ENCODE measurements at regions not wholly inside any gene's neighbourhood (a gene's known extent, or its start where the extent isn't known, plus 50 kb on each side); places are given as distances from the start of the nearest gene placed in this dataset.

DNA sequence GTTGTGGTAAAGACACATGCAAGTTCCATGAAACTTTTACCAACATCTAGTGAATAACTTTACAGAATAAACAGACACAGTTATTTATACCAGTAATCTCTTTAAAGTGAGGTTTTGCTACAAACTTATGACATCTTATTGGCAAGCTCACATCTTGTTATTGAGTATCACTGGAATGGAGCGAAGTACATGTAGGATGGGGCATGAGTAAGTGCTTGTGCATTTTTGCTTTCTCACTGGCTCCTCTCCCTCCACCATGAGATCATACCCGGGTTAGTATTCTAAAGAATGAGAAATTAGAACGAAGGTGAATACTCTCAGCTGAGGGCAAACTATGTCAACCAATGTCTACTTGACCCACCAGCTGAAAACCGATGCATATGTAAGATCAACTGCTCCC lies 193.3 kb upstream of the ZNF717 start:
- peak; percentile 66 for DNase-seq (ENCODE audit: low read depth)
- TF ChIP-seq, protein P1, sequence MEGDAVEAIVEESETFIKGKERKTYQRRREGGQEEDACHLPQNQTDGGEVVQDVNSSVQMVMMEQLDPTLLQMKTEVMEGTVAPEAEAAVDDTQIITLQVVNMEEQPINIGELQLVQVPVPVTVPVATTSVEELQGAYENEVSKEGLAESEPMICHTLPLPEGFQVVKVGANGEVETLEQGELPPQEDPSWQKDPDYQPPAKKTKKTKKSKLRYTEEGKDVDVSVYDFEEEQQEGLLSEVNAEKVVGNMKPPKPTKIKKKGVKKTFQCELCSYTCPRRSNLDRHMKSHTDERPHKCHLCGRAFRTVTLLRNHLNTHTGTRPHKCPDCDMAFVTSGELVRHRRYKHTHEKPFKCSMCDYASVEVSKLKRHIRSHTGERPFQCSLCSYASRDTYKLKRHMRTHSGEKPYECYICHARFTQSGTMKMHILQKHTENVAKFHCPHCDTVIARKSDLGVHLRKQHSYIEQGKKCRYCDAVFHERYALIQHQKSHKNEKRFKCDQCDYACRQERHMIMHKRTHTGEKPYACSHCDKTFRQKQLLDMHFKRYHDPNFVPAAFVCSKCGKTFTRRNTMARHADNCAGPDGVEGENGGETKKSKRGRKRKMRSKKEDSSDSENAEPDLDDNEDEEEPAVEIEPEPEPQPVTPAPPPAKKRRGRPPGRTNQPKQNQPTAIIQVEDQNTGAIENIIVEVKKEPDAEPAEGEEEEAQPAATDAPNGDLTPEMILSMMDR (conservative IDR thresholded peaks at IDR 0.05; ENCODE audit: low read depth, low read length): no peak

DNA sequence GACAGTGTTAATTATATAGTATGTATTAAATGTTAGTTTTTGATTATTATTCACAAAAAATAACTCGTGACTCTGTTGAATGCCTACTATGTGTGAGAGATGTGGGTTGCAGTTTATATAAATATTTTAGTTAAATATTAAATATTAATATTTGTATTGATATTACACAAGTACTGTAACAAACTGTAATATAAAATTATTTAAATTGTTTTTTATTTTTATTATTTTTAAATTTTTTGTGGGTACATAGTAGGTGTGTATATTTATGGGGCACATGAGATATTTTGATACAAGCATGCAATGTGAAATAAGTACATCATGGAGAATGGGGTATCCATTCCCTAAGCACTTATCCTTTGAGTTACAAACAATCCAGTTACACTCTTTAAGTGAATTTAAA lies 196.1 kb upstream of the ZNF717 start:
- TF ChIP-seq, protein P1 (conservative IDR thresholded peaks at IDR 0.05; ENCODE audit: low read depth, low read length): no peak
- H3K4me3 ChIP-seq (ENCODE audit: low read depth, low read length): no peak overlapping the region
- no peak for DNase-seq (ENCODE audit: low read depth)

More for the DNA sequence above, 193.3 kb upstream of the ZNF717 start:
- H3K4me3 ChIP-seq (ENCODE audit: low read depth, low read length): no peak overlapping the region

DNA sequence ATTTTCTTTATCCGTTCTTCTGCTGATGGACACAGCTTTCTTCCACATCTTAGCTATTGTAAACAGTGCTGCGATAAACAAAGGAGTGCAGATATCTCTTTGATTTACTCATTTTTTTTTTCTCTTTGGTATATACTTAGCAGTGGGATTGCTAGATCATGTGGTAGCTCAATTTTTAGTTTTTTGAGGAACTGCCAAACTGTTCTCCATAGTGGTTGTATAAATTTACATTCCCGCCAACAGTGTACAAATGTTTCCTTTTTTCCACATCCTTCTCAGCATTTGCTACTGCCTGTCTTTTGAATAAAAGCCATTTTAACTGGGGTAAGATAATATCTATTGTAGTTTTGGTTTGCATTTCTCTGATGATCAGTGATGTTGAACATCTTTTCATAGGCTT lies 196.8 kb upstream of the ZNF717 start:
- TF ChIP-seq, protein P1 (conservative IDR thresholded peaks at IDR 0.05; ENCODE audit: low read depth, low read length): no peak
- H3K4me3 ChIP-seq (ENCODE audit: low read depth, low read length): no peak overlapping the region
- DNase-seq (ENCODE audit: low read depth): no peak

DNA sequence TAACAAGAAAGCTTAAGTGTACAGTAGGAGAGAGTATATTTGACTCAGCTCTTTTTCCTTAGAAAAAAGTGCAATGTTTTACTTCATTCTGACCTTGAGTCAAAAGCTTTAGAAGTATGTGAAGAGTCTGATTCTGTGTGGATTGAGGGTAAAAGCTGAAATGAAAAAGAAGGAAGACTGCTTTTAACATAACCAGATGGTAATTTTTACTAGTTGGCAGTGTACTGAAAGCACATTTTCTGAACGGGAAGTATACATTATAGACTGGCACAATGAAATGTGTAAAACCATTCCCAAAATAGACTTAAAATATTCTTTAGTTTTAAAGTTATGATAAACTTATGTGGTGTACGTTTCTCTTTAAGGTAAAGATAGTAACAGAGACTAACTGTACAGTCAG lies 197.8 kb upstream of the ZNF717 start:
- no peak for DNase-seq (ENCODE audit: low read depth)
- no peak overlapping the region for H3K4me3 ChIP-seq (ENCODE audit: low read depth, low read length)
- TF ChIP-seq, protein P1 (conservative IDR thresholded peaks at IDR 0.05; ENCODE audit: low read depth, low read length): no peak

DNA sequence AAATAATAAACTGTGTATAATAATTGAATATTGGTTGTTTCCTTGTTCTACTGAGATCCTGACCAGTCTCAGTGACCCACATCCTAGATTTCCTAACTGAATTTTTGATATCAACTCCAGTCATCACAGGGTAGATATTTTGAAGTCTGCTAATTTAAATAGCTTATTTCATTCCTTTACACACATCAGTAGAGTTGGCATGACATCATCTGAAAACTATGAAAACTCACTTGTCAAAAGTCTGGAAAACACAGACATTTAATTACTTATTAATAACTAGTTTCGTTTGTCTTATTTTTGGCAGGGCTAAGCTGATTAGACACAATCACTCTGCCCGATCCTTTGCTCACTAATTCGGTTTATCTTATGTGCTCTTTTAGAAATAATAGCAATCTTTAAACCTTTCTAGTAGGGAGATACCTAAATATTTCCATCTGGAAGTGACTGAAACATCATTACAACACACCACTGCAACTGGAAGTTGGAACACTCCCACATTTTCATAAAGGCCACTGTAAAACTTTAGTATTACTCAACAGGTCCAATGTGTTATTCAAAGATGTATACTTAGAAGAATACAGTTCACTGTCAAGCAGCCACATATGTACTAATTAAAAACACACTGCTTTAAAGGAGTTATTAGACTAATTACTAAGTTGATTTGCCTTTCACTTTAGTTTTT lies 198.4 kb upstream of the ZNF717 start:
- H3K4me3 ChIP-seq (ENCODE audit: low read depth, low read length): no peak overlapping the region
- TF ChIP-seq, protein P1 (conservative IDR thresholded peaks at IDR 0.05; ENCODE audit: low read depth, low read length): no peak
- DNase-seq (ENCODE audit: low read depth): peak; percentile 69

DNA sequence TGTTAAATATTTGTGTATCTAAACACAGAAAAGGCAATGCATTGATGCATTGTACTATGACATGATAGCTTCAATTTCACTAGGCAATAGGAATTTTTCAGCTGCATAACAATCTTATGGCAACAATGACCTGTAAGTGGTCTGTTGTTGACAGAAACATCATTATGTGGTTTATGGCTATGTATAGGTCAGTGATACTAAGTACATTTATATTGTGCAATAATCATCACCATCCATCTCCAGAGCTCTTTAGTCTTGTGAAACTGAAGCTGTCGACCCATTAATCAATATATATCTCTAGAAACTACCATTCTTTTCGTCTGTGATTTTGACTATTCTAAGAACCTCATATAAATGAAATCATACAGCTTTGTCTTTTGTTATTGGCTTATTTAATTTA lies 200.1 kb upstream of the ZNF717 start:
- DNase-seq (ENCODE audit: low read depth): peak; percentile 59
- TF ChIP-seq, protein P1 (conservative IDR thresholded peaks at IDR 0.05; ENCODE audit: low read depth, low read length): no peak
- no peak overlapping the region for H3K4me3 ChIP-seq (ENCODE audit: low read depth, low read length)

DNA sequence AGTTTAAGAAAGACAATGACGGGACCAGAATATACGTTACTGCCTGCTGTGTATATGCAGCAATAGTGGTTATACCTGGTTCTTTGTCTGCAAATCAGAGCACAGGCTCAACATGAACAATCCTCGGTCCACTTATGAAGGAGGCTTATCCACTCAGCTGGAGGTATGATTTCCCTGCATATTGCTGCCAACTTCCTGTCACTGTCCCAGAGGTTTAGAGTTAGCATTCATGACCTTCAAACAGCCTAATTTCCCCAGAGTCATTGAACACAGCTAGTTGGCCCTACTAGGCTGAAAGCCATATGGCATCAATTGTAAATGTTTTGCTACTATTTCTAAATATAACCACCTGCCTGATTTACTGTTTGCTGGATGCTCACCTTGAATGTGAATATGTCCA lies 224.9 kb upstream of the ZNF717 start:
- DNase-seq (ENCODE audit: low read depth): no peak
- no peak overlapping the region for H3K4me3 ChIP-seq (ENCODE audit: low read depth, low read length)
- TF ChIP-seq, protein P1 (conservative IDR thresholded peaks at IDR 0.05; ENCODE audit: low read depth, low read length): no peak
